ENCODE measurements at regions not wholly inside any gene's neighbourhood (a gene's known extent, or its start where the extent isn't known, plus 50 kb on each side); places are given as distances from the start of the nearest gene placed in this dataset.

- no peak overlapping the region for H3K4me2 ChIP-seq (ENCODE audit: low read length)
- no peak overlapping the region for H3K27ac ChIP-seq (ENCODE audit: low read depth, low read length)
- H3K9me3 ChIP-seq (ENCODE audit: control insufficient read depth in 1 of 2, insufficient read depth in 1 of 2, low read depth in 1 of 2, low read length in 2 of 2): no peaks in the 10 kb centered on the region
- no peak overlapping the region for H3K9ac ChIP-seq (ENCODE audit: low read length)
- no peak overlapping the region for H3K4me3 ChIP-seq (replicated peaks in 1 of 2; ENCODE audit: low read depth in 1 of 2, low read length in 2 of 2)
- H4K20me1 ChIP-seq (ENCODE audit: insufficient read depth): no peaks in the 10 kb centered on the region; the same call in 1 of the 2 replicates
- H3K79me2 ChIP-seq (ENCODE audit: insufficient read depth, low read length): no peaks in the 10 kb centered on the region
- no peaks in the 10 kb centered on the region for H3K27me3 ChIP-seq (ENCODE audit: insufficient read depth, low read length)
- no peaks in the 10 kb centered on the region for H3K9me2 ChIP-seq (ENCODE audit: insufficient read depth)
- no peak for ATAC-seq
- TF ChIP-seq RAD21 (IDR thresholded peaks at IDR 0.05; ENCODE audit: low read depth) (no peak), POLR2AphosphoS5 (IDR thresholded peaks at IDR 0.05; ENCODE audit: low read depth, low read length) (no peak), POLR2A (IDR thresholded peaks at IDR 0.05; ENCODE audit: borderline replicate concordance, extremely low read depth, insufficient read depth, insufficient read length) (no peak), JUND (IDR thresholded peaks at IDR 0.05) (no peak), REST (IDR thresholded peaks at IDR 0.05; ENCODE audit: low read depth) (no peak), ZFX (IDR thresholded peaks at IDR 0.05) (no peak), SP1 (IDR thresholded peaks at IDR 0.05; ENCODE audit: low read depth) (no peak), TCF7L2 (IDR thresholded peaks at IDR 0.05; ENCODE audit: borderline replicate concordance, extremely low read depth, insufficient read depth, insufficient read length) (no peak), CTCF (IDR thresholded peaks at IDR 0.05 in 2 of 3, conservative IDR thresholded peaks at IDR 0.05 in 1 of 3; ENCODE audit: borderline replicate concordance in 1 of 3, insufficient read depth in 1 of 3, low read depth in 2 of 3, low read length in 2 of 3) (no peak), SIN3A (IDR thresholded peaks at IDR 0.05; ENCODE audit: low read depth) (no peak), SRF (IDR thresholded peaks at IDR 0.05; ENCODE audit: low read depth) (no peak), YY1 (IDR thresholded peaks at IDR 0.05; ENCODE audit: extremely low read depth, insufficient replicate concordance, low read depth, low read length) (no peak), MAX (IDR thresholded peaks at IDR 0.05) (no peak), EZH2phosphoT487 (IDR thresholded peaks at IDR 0.05; ENCODE audit: borderline replicate concordance) (no peak), EZH2 (IDR thresholded peaks at IDR 0.05) (no peak), FOSL1 (IDR thresholded peaks at IDR 0.05; ENCODE audit: low read depth) (no peak)
- TF ChIP-seq, protein P1, sequence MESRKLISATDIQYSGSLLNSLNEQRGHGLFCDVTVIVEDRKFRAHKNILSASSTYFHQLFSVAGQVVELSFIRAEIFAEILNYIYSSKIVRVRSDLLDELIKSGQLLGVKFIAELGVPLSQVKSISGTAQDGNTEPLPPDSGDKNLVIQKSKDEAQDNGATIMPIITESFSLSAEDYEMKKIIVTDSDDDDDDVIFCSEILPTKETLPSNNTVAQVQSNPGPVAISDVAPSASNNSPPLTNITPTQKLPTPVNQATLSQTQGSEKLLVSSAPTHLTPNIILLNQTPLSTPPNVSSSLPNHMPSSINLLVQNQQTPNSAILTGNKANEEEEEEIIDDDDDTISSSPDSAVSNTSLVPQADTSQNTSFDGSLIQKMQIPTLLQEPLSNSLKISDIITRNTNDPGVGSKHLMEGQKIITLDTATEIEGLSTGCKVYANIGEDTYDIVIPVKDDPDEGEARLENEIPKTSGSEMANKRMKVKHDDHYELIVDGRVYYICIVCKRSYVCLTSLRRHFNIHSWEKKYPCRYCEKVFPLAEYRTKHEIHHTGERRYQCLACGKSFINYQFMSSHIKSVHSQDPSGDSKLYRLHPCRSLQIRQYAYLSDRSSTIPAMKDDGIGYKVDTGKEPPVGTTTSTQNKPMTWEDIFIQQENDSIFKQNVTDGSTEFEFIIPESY (IDR thresholded peaks at IDR 0.05; ENCODE audit: extremely low read depth, insufficient replicate concordance, low read length): no peak
- TF ChIP-seq, protein P2, sequence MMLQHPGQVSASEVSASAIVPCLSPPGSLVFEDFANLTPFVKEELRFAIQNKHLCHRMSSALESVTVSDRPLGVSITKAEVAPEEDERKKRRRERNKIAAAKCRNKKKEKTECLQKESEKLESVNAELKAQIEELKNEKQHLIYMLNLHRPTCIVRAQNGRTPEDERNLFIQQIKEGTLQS (IDR thresholded peaks at IDR 0.05): no peak
- H3K4me1 ChIP-seq (ENCODE audit: control insufficient read depth in 1 of 2, insufficient read depth in 2 of 2, low read length in 2 of 2): no peaks in the 10 kb centered on the region
- no peaks in the 10 kb centered on the region for H3K36me3 ChIP-seq (ENCODE audit: control insufficient read depth in 1 of 2, insufficient read depth in 2 of 2, low read length in 2 of 2)
- POLR2A ChIA-PET: no interaction called here
- RAD21 ChIA-PET (ENCODE audit: low non-redundant PET in 1 of 2, low total read pairs in 2 of 2, uncharacterized antibody in 2 of 2, unreplicated experiment in 2 of 2): no interaction called here
- intact Hi-C loops (cut with micrococcal nuclease): no loop called here
- BruUV-seq (replicated peaks): no TSS peak
- DNase-seq (ENCODE audit: low read depth, low spot score): no peak
- H2AFZ ChIP-seq (ENCODE audit: low read depth, low read length, poor library complexity, severe bottlenecking): no peak overlapping the region
- CTCF ChIA-PET: no interaction called here
These were observed 352.7 kb upstream of the CD180 start for GRCh38 chr5:67549296-67549618.
